Panc1 (cell line): ENCODE measurements at regions not wholly inside any gene's neighbourhood (a gene's known extent, or its start where the extent isn't known, plus 50 kb on each side); places are given as distances from the start of the nearest gene placed in this dataset.

Experiments
- ATAC-seq: fragments of 200-7000 bp; cut with Tn5 transposase; 2 replicates; pipeline ENCODE4 v1.9.1; 2020; ENCODE audit warnings: mild to moderate bottlenecking, moderate library complexity
- BruUV-seq: library from RNA; stranded (reverse); fragments of 400-500 nt; replicated peaks from 2 replicates; lab custom pipeline; 2021; lab: Mats Ljungman, UMichigan
- CTCF ChIA-PET: fragments of 300-600 bp; sonication (Branson Sonifier 250); formaldehyde crosslinking; loops from one replicate; lab custom pipeline; 2022; ENCODE audit warnings: antibody characterized with exemption; lab: Charles Lee
- POLR2A ChIA-PET: fragments of 300-600 bp; sonication (Branson Sonifier 250); formaldehyde crosslinking; loops from one replicate; lab custom pipeline; 2022; ENCODE audit warnings: antibody characterized with exemption; lab: Charles Lee
- DNase-seq: peaks from one replicate; pipeline ENCODE4 v3.0.0-alpha.2; 2010; ENCODE audit warnings: low read depth, low spot score
- H3K27ac ChIP-seq: 2 replicates; pipeline ENCODE4 v1.5.1; 2011; ENCODE audit warnings: mild to moderate bottlenecking, low read length, inconsistent platforms
- H3K27me3 ChIP-seq: fragments of 200-500 bp; sonication (Bioruptor generic); 2 replicates; pipeline ENCODE4 v1.6.0; 2014; ENCODE audit warnings: low read length, inconsistent platforms; ENCODE audit not compliant: control insufficient read depth, insufficient read depth
- H3K36me3 ChIP-seq: fragments of 200-500 bp; sonication (Bioruptor generic); 2 replicates; pipeline ENCODE4 v1.5.1; 2014; ENCODE audit warnings: inconsistent platforms, mild to moderate bottlenecking, low read length, moderate library complexity; ENCODE audit not compliant: control insufficient read depth, insufficient read depth
- H3K4me1 ChIP-seq: 2 replicates; pipeline ENCODE4 v1.5.1; 2011; ENCODE audit warnings: inconsistent platforms, mild to moderate bottlenecking, low read length, moderate library complexity; ENCODE audit not compliant: control insufficient read depth, insufficient read depth
- H3K4me3 ChIP-seq, 2 experiments: 2 replicates each; pipeline ENCODE4 v1.5.1; 2011 to 2012; ENCODE audit warnings: low read depth in 2 of 2, low read length in 2 of 2, mild to moderate bottlenecking in 2 of 2, inconsistent platforms in 1 of 2, moderate library complexity in 1 of 2
- H3K9me3 ChIP-seq: fragments of 200-500 bp; sonication (Bioruptor generic); 2 replicates; pipeline ENCODE4 v1.5.1; 2014; ENCODE audit warnings: low read depth, mild to moderate bottlenecking, inconsistent platforms, low read length, moderate library complexity; ENCODE audit not compliant: control insufficient read depth, insufficient read depth
- CTCF ChIP-seq: fragments of 450-650 bp; IDR thresholded peaks from 2 replicates; pipeline ENCODE4 v1.5.1; 2017; ENCODE audit warnings: mild to moderate bottlenecking
- POLR2AphosphoS5 ChIP-seq: IDR thresholded peaks from 2 replicates; pipeline ENCODE4 v1.6.1; 2012; ENCODE audit warnings: mild to moderate bottlenecking, low read depth, low read length, moderate library complexity
- SIN3A ChIP-seq: IDR thresholded peaks from 2 replicates; pipeline ENCODE4 v1.6.1; 2012; ENCODE audit warnings: low read depth, mild to moderate bottlenecking, low read length, moderate library complexity, borderline replicate concordance; ENCODE audit not compliant: insufficient read depth
- TCF7L2 ChIP-seq: IDR thresholded peaks from 2 replicates; pipeline ENCODE4 v1.6.1; 2011; ENCODE audit warnings: mild to moderate bottlenecking, low read depth, low read length, inconsistent platforms
- in situ Hi-C: cut with HindIII; loops from 2 replicates; pipeline ENCODE4 v1.10.0; 2016; ENCODE audit warnings: low sequenced_read_pairs, low pct_unique_long_range_greater_than_20kb
- intact Hi-C: fragments of 100-400 bp; cut with micrococcal nuclease; formaldehyde crosslinking; loops from one replicate; pipeline ENCODE4 v1.10.0; 2022; ENCODE audit not compliant: unreplicated experiment
- TF ChIP-seq, protein P1 (sequence below), 2 experiments: IDR thresholded peaks; 2 replicates each; pipeline ENCODE4 v1.6.1; 2011 to 2012; ENCODE audit warnings: low read depth in 2 of 2, control low read depth in 1 of 2, low read length in 1 of 2, mild to moderate bottlenecking in 1 of 2, moderate library complexity in 1 of 2; ENCODE audit not compliant: insufficient read depth in 1 of 2

DNA sequence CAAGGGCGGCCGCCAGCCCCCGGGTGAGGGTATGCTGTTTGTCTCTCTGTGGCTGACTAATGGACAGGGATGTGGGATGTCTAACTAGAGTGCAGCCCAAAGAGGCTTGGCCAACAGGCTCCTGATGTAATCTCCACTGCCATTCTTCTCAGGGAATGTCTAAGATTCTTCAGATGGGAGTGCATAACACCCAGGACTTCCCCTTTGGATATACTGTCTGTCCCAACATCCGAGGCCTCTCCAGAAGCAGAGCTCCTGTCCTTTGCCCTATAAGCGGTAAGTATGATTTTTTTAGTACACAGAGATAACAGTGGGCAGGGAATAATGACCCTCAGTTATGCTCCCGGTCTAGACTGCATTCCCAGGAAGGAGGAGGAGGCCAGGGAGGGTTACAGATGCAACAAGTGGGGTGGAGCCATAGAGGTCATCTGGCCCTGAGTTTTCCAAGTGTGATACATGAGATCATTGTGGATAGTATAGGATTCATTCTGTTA is 62.5 kb upstream of the SLCO2A1 start:
- CTCF ChIA-PET, result no interaction called here
- in situ Hi-C loops, result no loop called here

DNA sequence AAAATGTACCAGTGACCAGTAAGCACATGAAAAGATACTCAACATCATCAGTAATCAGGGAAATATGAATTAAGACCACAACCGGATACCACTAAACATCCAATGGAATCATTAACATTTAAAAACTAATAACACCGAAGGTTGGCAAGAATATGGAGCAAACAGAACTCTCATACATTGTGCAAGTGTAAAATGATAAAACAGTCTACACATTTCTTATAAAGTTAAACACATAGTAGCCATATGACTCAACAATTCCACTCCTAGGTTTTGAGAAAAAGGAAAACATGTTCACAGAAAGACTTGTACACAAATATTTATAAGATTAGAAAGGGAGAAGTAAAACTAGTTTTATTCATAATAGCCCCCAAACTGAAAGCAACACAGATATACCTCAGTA is 60.3 kb upstream of the SLCO2A1 start:
- CTCF ChIA-PET, result no interaction called here
- Histone ChIP-seq H3K4me3 (no peak overlapping the region), H3K27ac (no peak overlapping the region), H3K27me3 (no peaks in the 10 kb centered on the region), H3K4me1 (no peaks in the 10 kb centered on the region), H3K36me3 (no peaks in the 10 kb centered on the region), H3K9me3 (no peaks in the 10 kb centered on the region)
- ATAC-seq, result no peak
- POLR2A ChIA-PET, result no interaction called here
- intact Hi-C loops, result no loop called here
- TF ChIP-seq SIN3A (no peak), TCF7L2 (no peak), CTCF (no peak), POLR2AphosphoS5 (no peak)
- TF ChIP-seq, protein P1, sequence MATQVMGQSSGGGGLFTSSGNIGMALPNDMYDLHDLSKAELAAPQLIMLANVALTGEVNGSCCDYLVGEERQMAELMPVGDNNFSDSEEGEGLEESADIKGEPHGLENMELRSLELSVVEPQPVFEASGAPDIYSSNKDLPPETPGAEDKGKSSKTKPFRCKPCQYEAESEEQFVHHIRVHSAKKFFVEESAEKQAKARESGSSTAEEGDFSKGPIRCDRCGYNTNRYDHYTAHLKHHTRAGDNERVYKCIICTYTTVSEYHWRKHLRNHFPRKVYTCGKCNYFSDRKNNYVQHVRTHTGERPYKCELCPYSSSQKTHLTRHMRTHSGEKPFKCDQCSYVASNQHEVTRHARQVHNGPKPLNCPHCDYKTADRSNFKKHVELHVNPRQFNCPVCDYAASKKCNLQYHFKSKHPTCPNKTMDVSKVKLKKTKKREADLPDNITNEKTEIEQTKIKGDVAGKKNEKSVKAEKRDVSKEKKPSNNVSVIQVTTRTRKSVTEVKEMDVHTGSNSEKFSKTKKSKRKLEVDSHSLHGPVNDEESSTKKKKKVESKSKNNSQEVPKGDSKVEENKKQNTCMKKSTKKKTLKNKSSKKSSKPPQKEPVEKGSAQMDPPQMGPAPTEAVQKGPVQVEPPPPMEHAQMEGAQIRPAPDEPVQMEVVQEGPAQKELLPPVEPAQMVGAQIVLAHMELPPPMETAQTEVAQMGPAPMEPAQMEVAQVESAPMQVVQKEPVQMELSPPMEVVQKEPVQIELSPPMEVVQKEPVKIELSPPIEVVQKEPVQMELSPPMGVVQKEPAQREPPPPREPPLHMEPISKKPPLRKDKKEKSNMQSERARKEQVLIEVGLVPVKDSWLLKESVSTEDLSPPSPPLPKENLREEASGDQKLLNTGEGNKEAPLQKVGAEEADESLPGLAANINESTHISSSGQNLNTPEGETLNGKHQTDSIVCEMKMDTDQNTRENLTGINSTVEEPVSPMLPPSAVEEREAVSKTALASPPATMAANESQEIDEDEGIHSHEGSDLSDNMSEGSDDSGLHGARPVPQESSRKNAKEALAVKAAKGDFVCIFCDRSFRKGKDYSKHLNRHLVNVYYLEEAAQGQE (IDR thresholded peaks at IDR 0.05; ENCODE audit: insufficient read depth in 1 of 2, low read depth in 2 of 2, low read length in 1 of 2), result no peak
- in situ Hi-C loops, result no loop called here
- DNase-seq, result no peak
- BruUV-seq, result no TSS peak

More for the DNA sequence above, 62.5 kb upstream of the SLCO2A1 start:
- DNase-seq (no peak), ATAC-seq (peak; percentile 36; the same call in 1 of the 2 replicates)
- Histone ChIP-seq H3K27me3 (no peaks in the 10 kb centered on the region), H3K9me3 (no peaks in the 10 kb centered on the region), H3K4me3 (no peak overlapping the region), H3K36me3 (no peaks in the 10 kb centered on the region), H3K4me1 (no peaks in the 10 kb centered on the region), H3K27ac (no peak overlapping the region)
- no peak for TF ChIP-seq POLR2AphosphoS5
- BruUV-seq, result no TSS peak
- POLR2A ChIA-PET, result no interaction called here
- intact Hi-C loops, result no loop called here

DNA sequence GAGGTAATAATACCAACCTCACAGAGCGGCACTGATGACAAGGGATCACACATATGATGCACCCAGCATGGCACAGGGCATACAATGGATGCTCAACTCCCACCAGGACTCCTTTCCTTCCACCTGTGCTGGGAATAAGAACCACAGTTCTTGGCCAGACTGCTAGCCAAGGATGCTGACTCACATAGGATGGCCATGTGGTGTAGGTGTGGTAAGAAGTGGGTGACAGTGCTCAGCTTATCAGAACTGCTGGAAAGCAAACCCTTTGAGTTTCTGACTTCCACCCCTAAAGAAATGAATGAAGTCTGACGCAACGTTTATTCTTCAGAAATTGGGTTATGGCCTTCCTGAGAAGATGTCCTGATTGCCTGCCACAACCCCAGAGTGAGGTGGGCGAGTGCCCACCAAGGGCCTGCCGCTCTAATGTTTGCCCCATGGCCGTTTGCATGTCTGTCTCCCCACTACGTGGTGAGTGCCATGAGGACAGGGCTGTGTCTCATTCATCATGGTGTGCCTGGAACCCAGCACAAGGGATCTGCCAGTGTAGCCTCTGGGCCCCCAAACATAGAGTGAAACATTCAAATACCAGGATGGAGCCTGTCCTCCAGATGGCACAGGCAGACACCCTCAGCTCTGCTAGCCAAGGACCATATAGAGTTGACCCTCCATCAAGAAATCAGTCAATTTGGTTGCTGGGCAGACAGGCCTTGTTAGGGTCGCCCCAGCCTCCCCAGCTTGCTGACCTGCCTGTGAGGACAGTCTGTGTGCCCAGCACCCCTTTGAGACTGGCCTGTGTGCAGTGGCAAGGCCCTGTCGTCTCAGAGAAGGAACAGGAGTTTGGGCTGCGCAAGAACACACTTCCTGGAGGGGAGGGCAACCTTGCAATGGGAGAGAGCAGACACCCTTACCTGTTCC is 57.6 kb upstream of the SLCO2A1 start:
- no TSS peak for BruUV-seq
- in situ Hi-C loops, result no loop called here
- POLR2A ChIA-PET, result no interaction called here

More for the DNA sequence above, 57.6 kb upstream of the SLCO2A1 start:
- intact Hi-C loops, result no loop called here
- TF ChIP-seq CTCF, result no peak
- TF ChIP-seq SIN3A, result no peak
- no peak for TF ChIP-seq POLR2AphosphoS5
- TF ChIP-seq, protein P1 (IDR thresholded peaks at IDR 0.05; ENCODE audit: insufficient read depth in 1 of 2, low read depth in 2 of 2, low read length in 1 of 2), result no peak
- TF ChIP-seq TCF7L2, result no peak
- no peaks in the 10 kb centered on the region for H3K27me3 ChIP-seq
- H3K4me3 ChIP-seq, result no peak overlapping the region
- no peaks in the 10 kb centered on the region for H3K36me3 ChIP-seq
- H3K27ac ChIP-seq, result no peak overlapping the region
- DNase-seq, result no peak
- H3K4me1 ChIP-seq, result no peaks in the 10 kb centered on the region
- CTCF ChIA-PET, result no interaction called here
- no peaks in the 10 kb centered on the region for H3K9me3 ChIP-seq
- ATAC-seq, result 0 out of 2 replicates have a peak, but pooled peaks have one; percentile 12
